ENCODE measurements at regions not wholly inside any gene's neighbourhood (a gene's known extent, or its start where the extent isn't known, plus 50 kb on each side); places are given as distances from the start of the nearest gene placed in this dataset.

GRCh38 chr2:133936601-133937000 is 317.3 kb upstream of the MGAT5 start:
- TF ChIP-seq CTCF (IDR thresholded peaks at IDR 0.05), result no peak
- no peak for TF ChIP-seq MAX (IDR thresholded peaks at IDR 0.05; ENCODE audit: low read depth)
- TF ChIP-seq POLR2AphosphoS5 (IDR thresholded peaks at IDR 0.05; ENCODE audit: low read depth, low read length), result no peak
- no peak for TF ChIP-seq MXI1 (IDR thresholded peaks at IDR 0.05; ENCODE audit: low read depth, low read length)
- no peak for TF ChIP-seq REST (IDR thresholded peaks at IDR 0.05; ENCODE audit: low read depth, low read length)
- no peak for TF ChIP-seq IRF3 (IDR thresholded peaks at IDR 0.05; ENCODE audit: low read depth, low read length)
